ENCODE measurements at regions not wholly inside any gene's neighbourhood (a gene's known extent, or its start where the extent isn't known, plus 50 kb on each side); places are given as distances from the start of the nearest gene placed in this dataset.

DNA sequence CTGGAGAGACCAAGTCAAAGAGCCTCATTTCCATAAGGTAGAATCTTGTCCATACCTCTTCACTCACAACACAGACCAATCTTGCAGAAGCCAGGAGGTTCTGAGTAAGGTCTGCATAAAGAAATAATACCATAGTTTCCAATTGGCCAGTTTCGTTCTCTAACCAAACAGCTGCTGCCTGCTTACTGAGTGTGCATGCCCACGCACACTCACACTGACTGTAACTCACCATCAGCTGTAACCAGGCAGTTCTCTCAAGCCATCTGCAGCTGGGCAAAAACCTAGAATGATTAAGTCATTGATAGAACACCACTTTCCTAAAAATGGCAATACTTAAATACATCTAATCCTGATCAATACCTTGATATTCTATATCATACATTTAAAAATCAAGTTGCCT, 106.6 kb upstream of the VAV3 start:
- no peak for TF ChIP-seq CREB5 (CRISPR knock-in tag; IDR thresholded peaks at IDR 0.05; ENCODE audit: low read depth)
- TF ChIP-seq ARNTL (CRISPR knock-in tag; IDR thresholded peaks at IDR 0.05; ENCODE audit: borderline replicate concordance, low read depth), result no peak
- TF ChIP-seq, protein P1, sequence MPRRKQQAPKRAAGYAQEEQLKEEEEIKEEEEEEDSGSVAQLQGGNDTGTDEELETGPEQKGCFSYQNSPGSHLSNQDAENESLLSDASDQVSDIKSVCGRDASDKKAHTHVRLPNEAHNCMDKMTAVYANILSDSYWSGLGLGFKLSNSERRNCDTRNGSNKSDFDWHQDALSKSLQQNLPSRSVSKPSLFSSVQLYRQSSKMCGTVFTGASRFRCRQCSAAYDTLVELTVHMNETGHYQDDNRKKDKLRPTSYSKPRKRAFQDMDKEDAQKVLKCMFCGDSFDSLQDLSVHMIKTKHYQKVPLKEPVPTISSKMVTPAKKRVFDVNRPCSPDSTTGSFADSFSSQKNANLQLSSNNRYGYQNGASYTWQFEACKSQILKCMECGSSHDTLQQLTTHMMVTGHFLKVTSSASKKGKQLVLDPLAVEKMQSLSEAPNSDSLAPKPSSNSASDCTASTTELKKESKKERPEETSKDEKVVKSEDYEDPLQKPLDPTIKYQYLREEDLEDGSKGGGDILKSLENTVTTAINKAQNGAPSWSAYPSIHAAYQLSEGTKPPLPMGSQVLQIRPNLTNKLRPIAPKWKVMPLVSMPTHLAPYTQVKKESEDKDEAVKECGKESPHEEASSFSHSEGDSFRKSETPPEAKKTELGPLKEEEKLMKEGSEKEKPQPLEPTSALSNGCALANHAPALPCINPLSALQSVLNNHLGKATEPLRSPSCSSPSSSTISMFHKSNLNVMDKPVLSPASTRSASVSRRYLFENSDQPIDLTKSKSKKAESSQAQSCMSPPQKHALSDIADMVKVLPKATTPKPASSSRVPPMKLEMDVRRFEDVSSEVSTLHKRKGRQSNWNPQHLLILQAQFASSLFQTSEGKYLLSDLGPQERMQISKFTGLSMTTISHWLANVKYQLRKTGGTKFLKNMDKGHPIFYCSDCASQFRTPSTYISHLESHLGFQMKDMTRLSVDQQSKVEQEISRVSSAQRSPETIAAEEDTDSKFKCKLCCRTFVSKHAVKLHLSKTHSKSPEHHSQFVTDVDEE (CRISPR knock-in tag; IDR thresholded peaks at IDR 0.05), result no peak
- TF ChIP-seq GLIS3 (CRISPR knock-in tag; IDR thresholded peaks at IDR 0.05), result no peak
- no peak for TF ChIP-seq ZC3H10 (CRISPR knock-in tag; IDR thresholded peaks at IDR 0.05)
- no peak for TF ChIP-seq ZNF565 (CRISPR knock-in tag; conservative IDR thresholded peaks at IDR 0.05; ENCODE audit: low read depth)

All from SK-N-SH treated with all-trans-retinoic acid at 6 μM for 48 hours (cell line).